Activated B cell treated with CpG ODN at 0.5 μM for 24 hours (primary cell): ENCODE measurements at regions not wholly inside any gene's neighbourhood (a gene's known extent, or its start where the extent isn't known, plus 50 kb on each side); places are given as distances from the start of the nearest gene placed in this dataset.

Experiments
- ATAC-seq: fragments of 200-7000 bp; cut with Tn5 transposase; one replicate; pipeline ENCODE4 v1.10.0; 2021; ENCODE audit warnings: low read depth, mild to moderate bottlenecking, moderate library complexity
- CTCF ChIA-PET: fragments of 350-600 bp; sonication (Branson Sonifier 250); formaldehyde crosslinking; loops from one replicate; lab custom pipeline; 2021; ENCODE audit warnings: antibody characterized with exemption; lab: Charles Lee
- POLR2A ChIA-PET: fragments of 350-600 bp; sonication (Branson Sonifier 250); formaldehyde crosslinking; loops from one replicate; lab custom pipeline; 2021; ENCODE audit warnings: antibody characterized with exemption; lab: Charles Lee
- DNase-seq: peaks from one replicate; pipeline ENCODE4 v3.0.0; 2022
- H3K27ac Mint-ChIP-seq: one replicate; pipeline ENCODE4 v1.8.0; 2020; ENCODE audit warnings: mixed read lengths
- H3K27me3 Mint-ChIP-seq: one replicate; pipeline ENCODE4 v1.8.0; 2021; ENCODE audit warnings: mixed read lengths
- H3K36me3 Mint-ChIP-seq: one replicate; pipeline ENCODE4 v1.8.0; 2021; ENCODE audit warnings: low read depth, mixed read lengths
- H3K4me1 Mint-ChIP-seq: one replicate; pipeline ENCODE4 v1.8.0; 2021; ENCODE audit warnings: mixed read lengths
- H3K4me3 Mint-ChIP-seq: one replicate; pipeline ENCODE4 v1.8.0; 2020; ENCODE audit warnings: mild to moderate bottlenecking, mixed read lengths
- H3K9me3 Mint-ChIP-seq: one replicate; pipeline ENCODE4 v1.8.0; 2020; ENCODE audit warnings: mixed read lengths
- intact Hi-C: fragments of 100-400 bp; cut with micrococcal nuclease; formaldehyde crosslinking; loops from one replicate; pipeline ENCODE4 v1.15.1; 2024
- TF ChIP-seq, protein P1 (sequence below): fragments of 200-600 bp; IDR thresholded peaks from one replicate; pipeline ENCODE4 v1.8.0; 2022; ENCODE audit warnings: antibody characterized with exemption, mild to moderate bottlenecking

DNA sequence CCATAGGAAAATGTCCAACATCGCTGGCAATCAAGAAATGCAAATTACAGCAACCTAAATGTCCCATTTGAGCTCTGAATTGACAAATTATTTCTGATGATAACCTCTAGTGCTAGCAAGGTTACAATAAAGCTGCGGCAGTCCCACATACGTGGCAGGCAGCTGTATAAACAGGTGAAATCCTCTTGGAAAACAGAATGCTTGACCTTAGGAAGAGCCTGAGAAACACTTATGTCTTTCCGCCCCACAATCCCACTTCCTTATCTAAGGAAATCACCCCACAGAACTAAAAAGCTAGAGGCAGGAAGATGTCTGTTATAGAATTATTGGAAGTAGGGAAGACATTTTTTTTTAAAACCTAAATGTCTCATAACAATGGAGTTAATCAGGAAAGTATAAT, 154.3 kb downstream of the KATNIP start:
- Mint-ChIP-seq H3K36me3 (peaks cover 45% of the 10 kb centered on the region), H3K27me3 (no peaks in the 10 kb centered on the region), H3K27ac (no peak overlapping the region), H3K4me3 (no peak overlapping the region), H3K9me3 (no peaks in the 10 kb centered on the region), H3K4me1 (no peaks in the 10 kb centered on the region)
- POLR2A ChIA-PET = no interaction called here
- TF ChIP-seq, protein P1, sequence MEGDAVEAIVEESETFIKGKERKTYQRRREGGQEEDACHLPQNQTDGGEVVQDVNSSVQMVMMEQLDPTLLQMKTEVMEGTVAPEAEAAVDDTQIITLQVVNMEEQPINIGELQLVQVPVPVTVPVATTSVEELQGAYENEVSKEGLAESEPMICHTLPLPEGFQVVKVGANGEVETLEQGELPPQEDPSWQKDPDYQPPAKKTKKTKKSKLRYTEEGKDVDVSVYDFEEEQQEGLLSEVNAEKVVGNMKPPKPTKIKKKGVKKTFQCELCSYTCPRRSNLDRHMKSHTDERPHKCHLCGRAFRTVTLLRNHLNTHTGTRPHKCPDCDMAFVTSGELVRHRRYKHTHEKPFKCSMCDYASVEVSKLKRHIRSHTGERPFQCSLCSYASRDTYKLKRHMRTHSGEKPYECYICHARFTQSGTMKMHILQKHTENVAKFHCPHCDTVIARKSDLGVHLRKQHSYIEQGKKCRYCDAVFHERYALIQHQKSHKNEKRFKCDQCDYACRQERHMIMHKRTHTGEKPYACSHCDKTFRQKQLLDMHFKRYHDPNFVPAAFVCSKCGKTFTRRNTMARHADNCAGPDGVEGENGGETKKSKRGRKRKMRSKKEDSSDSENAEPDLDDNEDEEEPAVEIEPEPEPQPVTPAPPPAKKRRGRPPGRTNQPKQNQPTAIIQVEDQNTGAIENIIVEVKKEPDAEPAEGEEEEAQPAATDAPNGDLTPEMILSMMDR = no peak
- CTCF ChIA-PET = no interaction called here
- DNase-seq = no peak
- intact Hi-C loops = no loop called here
- ATAC-seq = no peak

DNA sequence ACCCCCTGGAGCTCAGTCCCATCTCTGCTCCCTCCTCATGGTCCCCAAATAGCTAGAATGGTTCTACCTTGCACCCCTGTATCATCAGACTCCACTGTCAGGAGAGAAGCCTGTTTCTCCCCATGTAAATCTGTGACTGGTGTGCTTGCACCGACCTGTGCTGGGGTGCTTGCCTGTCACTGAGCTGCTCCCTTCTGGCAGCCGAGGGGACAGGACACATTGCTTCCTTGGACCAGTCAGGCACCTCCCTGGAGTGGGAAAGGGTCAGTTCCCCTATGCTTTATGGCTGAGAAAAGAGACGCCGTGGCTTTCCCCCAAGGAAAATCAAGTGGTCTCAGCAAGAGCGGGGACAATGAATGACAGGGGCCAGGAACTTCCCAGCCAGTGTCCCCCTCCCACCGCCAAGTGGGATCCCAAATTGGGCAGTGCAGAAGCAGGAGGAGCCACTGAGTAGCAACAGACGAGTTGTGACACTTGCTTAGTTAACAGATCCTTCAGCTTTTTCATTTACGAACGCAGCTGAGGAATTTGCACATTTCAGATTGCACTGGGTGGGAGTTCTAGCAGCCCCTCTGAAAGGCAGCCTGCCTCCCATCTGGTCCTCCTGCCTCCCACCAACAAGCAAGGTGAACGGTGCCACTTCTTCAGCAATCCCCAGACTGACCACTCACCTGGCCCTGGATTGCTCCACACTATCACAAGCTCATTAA, 156.4 kb downstream of the KATNIP start:
- intact Hi-C loops = no loop called here
- no peak for ATAC-seq
- H3K27me3 Mint-ChIP-seq = no peaks in the 10 kb centered on the region
- H3K4me1 Mint-ChIP-seq = no peaks in the 10 kb centered on the region
- no peak overlapping the region for H3K4me3 Mint-ChIP-seq
- H3K36me3 Mint-ChIP-seq = peaks cover 48% of the 10 kb centered on the region
- CTCF ChIA-PET = no interaction called here
- H3K27ac Mint-ChIP-seq = no peak overlapping the region
- POLR2A ChIA-PET = no interaction called here
- no peaks in the 10 kb centered on the region for H3K9me3 Mint-ChIP-seq
- no peak for DNase-seq
- TF ChIP-seq, protein P1 = no peak

DNA sequence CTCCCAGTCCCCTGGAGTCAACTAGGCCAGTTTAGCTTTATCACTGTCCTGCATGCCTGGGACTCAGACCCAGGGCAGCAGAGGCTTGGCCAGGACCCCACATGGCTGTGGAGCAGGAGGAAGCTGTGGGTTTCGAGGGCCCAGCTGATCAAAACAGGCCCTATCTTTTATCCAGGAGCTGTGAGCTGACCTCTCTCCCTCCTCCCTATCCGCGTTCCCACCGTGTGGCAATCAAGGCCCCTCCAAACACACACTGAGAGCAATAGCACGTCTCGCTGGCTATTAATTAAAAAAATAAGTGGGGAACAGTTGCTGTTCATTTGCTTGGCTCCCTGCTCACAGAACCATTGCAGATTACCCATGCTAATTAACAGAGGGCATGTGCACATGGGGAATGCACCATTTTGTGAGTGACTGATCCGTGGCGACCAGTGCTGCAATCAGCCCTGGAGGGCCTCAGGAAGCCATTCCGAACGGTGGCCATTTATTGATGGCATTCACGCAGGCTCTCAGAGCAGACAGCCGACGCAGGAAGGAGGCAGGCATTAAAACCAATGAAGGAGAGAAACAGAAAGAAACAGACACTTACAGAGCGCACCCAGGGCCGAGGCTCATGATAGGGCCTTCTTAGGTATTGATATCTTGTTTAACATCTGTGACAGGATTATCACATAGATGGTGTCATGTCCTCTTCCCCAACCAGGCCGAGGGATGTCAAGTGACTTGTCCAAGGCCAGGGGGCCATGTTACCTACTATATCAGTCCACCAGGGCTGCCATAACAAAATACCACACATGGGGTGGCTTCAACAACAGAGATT, 157.1 kb downstream of the KATNIP start:
- ChIA-PET CTCF (no interaction called here), POLR2A (no interaction called here)
- DNase-seq = no peak
- no peak overlapping the region for H3K4me3 Mint-ChIP-seq
- H3K9me3 Mint-ChIP-seq = no peaks in the 10 kb centered on the region
- TF ChIP-seq, protein P1 = no peak
- intact Hi-C loops = no loop called here
- ATAC-seq = no peak
- H3K27me3 Mint-ChIP-seq = no peaks in the 10 kb centered on the region
- peaks cover 44% of the 10 kb centered on the region for H3K36me3 Mint-ChIP-seq
- H3K27ac Mint-ChIP-seq = no peak overlapping the region
- H3K4me1 Mint-ChIP-seq = no peaks in the 10 kb centered on the region

DNA sequence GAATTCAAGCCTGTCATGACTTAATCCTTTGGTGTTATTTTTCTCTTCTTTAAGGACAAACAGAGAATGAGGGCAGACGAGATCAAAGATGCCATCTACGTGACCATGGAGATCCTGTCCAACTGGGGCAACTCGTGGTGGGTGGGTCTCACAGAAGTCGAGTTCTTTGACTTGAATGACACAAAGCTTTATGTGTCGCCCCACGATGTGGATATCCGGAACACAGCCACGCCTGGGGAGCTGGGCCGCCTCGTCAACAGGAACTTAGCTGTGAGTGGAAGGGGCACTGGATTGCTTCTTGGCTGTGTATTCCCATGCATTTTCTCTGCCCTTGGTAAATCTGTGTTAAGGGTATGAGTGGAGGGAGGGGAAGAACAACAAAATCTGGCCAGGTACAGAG, 158.7 kb downstream of the KATNIP start:
- H3K36me3 Mint-ChIP-seq = peaks cover 45% of the 10 kb centered on the region

DNA sequence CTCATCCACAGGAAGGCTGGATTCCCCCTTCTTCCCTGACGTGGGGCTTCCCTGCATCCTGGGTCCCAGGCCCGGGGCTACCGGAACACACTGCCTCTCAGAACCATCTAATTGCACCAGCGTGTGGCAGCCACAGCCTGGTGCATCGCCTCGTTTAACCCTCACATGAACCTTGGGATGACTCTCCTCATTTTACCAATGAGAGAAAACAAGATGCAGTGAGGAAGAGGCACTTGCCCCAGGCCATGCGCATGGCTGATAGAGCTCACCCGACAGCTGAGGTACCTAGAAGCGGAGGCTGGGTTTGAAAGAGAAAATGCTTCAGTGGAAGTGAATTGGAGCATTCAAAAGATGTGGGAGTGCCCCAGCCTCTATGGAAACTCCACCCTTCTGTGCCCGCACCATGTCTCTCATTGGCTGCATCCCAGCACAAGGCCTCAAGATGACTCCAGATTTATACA, 162.3 kb downstream of the KATNIP start:
- Mint-ChIP-seq H3K4me1 (no peaks in the 10 kb centered on the region), H3K36me3 (peaks cover 48% of the 10 kb centered on the region), H3K9me3 (no peaks in the 10 kb centered on the region), H3K27me3 (no peaks in the 10 kb centered on the region), H3K27ac (no peak overlapping the region), H3K4me3 (no peak overlapping the region)
- ChIA-PET CTCF (no interaction called here), POLR2A (no interaction called here)
- TF ChIP-seq, protein P1 = no peak
- ATAC-seq (no peak), DNase-seq (no peak)
- intact Hi-C loops = no loop called here

More for the DNA sequence above, 158.7 kb downstream of the KATNIP start:
- ATAC-seq (no peak), DNase-seq (no peak)
- ChIA-PET CTCF (no interaction called here), POLR2A (no interaction called here)
- Mint-ChIP-seq H3K4me3 (no peak overlapping the region), H3K4me1 (no peaks in the 10 kb centered on the region), H3K27me3 (no peaks in the 10 kb centered on the region), H3K27ac (no peak overlapping the region), H3K9me3 (no peaks in the 10 kb centered on the region)
- intact Hi-C loops = no loop called here
- TF ChIP-seq, protein P1 = no peak
